ENCODE measurements at regions not wholly inside any gene's neighbourhood (a gene's known extent, or its start where the extent isn't known, plus 50 kb on each side); places are given as distances from the start of the nearest gene placed in this dataset.
"Not testable (repeated sequence)": the region's sequence is repeated elsewhere in the genome, so short reads cannot be mapped to it uniquely, and the experiment has no call there.

- no peak for DNase-seq (ENCODE audit: low spot score)
- TF ChIP-seq, protein P1, sequence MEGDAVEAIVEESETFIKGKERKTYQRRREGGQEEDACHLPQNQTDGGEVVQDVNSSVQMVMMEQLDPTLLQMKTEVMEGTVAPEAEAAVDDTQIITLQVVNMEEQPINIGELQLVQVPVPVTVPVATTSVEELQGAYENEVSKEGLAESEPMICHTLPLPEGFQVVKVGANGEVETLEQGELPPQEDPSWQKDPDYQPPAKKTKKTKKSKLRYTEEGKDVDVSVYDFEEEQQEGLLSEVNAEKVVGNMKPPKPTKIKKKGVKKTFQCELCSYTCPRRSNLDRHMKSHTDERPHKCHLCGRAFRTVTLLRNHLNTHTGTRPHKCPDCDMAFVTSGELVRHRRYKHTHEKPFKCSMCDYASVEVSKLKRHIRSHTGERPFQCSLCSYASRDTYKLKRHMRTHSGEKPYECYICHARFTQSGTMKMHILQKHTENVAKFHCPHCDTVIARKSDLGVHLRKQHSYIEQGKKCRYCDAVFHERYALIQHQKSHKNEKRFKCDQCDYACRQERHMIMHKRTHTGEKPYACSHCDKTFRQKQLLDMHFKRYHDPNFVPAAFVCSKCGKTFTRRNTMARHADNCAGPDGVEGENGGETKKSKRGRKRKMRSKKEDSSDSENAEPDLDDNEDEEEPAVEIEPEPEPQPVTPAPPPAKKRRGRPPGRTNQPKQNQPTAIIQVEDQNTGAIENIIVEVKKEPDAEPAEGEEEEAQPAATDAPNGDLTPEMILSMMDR (IDR thresholded peaks at IDR 0.05; ENCODE audit: extremely low read depth, missing control alignments): no peak
Observed at GRCh38 chr2:193382583-193382982, 1187.8 kb upstream of the TMEFF2 start.

DNA sequence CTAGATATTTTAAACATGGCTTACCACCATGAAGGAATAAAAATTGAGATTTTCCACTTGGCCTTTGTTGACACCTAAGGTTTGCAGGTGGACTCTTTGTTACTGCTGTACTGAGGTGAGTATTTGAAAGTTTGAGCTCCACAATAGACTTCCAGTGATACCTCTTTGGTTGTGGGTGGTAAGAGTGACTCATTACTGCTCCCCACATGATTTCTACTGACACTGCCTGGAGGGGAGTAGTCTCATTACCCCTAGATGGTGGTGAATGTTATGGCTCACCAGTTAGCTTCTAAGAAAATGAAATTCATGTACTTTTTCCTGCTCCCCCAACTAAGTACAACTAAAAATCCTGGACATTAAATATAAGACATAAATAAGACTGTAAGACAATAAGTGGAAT lies 1183.1 kb upstream of the TMEFF2 start:
- TF ChIP-seq, protein P1 (IDR thresholded peaks at IDR 0.05; ENCODE audit: extremely low read depth, missing control alignments): no peak
- DNase-seq (ENCODE audit: low spot score): no peak

- no peak for DNase-seq (ENCODE audit: low spot score)
- TF ChIP-seq, protein P1 (IDR thresholded peaks at IDR 0.05; ENCODE audit: extremely low read depth, missing control alignments): no peak
Observed at GRCh38 chr2:193373120-193373519, 1178.4 kb upstream of the TMEFF2 start.

DNA sequence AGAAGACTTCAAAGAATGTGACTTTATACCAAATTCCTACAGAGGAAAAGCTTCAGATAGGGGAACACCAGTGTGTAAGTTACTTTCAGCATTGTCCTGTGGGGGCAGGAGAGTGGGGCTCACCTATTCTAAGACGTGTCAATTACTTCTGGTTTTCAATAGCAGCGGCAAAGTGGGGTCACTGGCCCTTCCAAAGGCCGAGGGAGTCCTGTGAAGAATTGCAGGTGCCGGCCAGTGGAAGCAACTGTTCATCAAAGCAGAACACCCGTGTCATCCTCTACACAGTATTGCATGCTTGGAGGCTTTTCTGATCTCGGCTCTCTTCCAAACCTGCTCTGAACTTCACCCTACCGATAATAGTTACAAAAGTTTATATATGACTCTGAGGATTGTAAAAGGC lies 1176.5 kb upstream of the TMEFF2 start:
- DNase-seq (ENCODE audit: low spot score): no peak
- TF ChIP-seq, protein P1 (IDR thresholded peaks at IDR 0.05; ENCODE audit: extremely low read depth, missing control alignments): no peak

- TF ChIP-seq, protein P1 (IDR thresholded peaks at IDR 0.05; ENCODE audit: extremely low read depth, missing control alignments): no peak
- DNase-seq (ENCODE audit: low spot score): no peak
Observed at GRCh38 chr2:193368615-193369014, 1173.9 kb upstream of the TMEFF2 start.

DNA sequence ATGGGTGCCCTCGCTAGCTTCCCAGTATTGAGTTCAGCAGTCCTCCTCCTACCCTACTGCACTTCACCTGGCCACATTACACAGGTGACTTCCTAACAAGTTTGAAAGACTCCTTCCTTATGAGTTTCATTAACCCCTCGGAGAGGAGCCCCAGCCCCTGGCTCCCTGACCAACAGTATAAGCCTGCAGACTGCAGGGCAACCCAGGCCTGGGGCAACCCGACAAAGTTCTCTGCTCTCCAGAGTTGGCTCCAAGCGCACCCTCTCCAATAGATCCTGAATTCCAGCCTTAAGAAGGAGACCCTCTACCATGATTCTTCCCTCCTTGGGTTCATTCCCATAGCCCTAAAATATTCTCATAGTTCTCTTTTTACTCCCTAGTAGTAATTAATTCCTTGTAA lies 1162.8 kb upstream of the TMEFF2 start:
- DNase-seq (ENCODE audit: low spot score): no peak
- TF ChIP-seq, protein P1 (IDR thresholded peaks at IDR 0.05; ENCODE audit: extremely low read depth, missing control alignments): no peak

DNA sequence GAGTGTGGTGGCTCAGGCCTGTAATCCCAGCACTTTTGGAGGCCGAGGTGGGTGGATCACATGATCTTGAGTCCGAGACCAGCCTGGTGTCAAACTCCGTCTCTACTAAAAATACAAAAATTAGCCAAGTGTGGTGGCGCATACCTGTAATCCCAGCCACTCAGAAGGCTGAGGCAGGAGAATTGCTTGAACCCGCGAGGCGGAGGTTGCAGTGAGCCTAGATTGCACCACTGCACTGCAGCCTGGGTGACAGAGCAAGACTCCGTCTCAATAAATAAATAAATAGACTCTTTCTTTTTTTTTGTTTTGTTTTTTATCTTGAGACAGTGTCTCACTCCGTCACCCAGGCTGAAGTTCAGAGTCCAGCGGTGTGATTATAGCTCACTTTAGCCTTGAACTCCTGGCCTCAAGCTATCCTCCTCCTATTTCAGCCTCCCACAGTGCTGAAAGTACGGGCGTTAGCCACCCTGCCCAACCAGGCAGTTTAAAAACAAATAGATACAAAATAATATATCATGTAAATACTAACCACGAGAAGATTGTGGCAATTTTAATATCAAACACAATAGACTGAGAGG lies 1158.0 kb upstream of the TMEFF2 start:
- not testable (repeated sequence) for DNase-seq (ENCODE audit: low spot score)

GRCh38 chr2:193350509-193350908 lies 1155.8 kb upstream of the TMEFF2 start:
- TF ChIP-seq, protein P1 (IDR thresholded peaks at IDR 0.05; ENCODE audit: extremely low read depth, missing control alignments): no peak
- DNase-seq (ENCODE audit: low spot score): no peak

All from GM20000 (cell line).